Upper lobe of left lung (tissue), 6 donors: ENCODE measurements at regions not wholly inside any gene's neighbourhood (a gene's known extent, or its start where the extent isn't known, plus 50 kb on each side); places are given as distances from the start of the nearest gene placed in this dataset.

ENCODE experiments used
- ATAC-seq, 2 donors: fragments of 200-7000 bp; cut with Tn5 transposase; one replicate each; pipeline ENCODE4 v1.9.1; 2022; ENCODE audit warnings: mild to moderate bottlenecking in 2 of 2, moderate library complexity in 2 of 2; ENCODE audit not compliant: low FRiP score in 2 of 2
- DNase-seq, 2 donors: peaks; one replicate each; pipeline ENCODE4 v3.0.0-alpha.2; 2019 to 2020
- H3K27ac ChIP-seq, 4 donors: fragments of 200-600 bp; sonication (generic); one replicate each; pipeline ENCODE4 v1.5.1; 2016 to 2019
- H3K27me3 ChIP-seq, 4 donors: fragments of 200-600 bp; sonication (generic); one replicate each; pipeline ENCODE4 v1.5.1; 2017 to 2019
- H3K36me3 ChIP-seq, 4 donors: fragments of 200-600 bp; sonication (generic); one replicate each; pipeline ENCODE4 v1.5.1; 2016 to 2019
- H3K4me1 ChIP-seq, 4 donors: fragments of 200-600 bp; sonication (generic); one replicate each; pipeline ENCODE4 v1.5.1; 2018 to 2019
- H3K4me3 ChIP-seq, 4 donors: fragments of 200-600 bp; sonication (generic); one replicate each; pipeline ENCODE4 v1.5.1; 2017 to 2019; ENCODE audit warnings: mild to moderate bottlenecking in 2 of 4, moderate library complexity in 1 of 4
- H3K9me3 ChIP-seq, 4 donors: fragments of 200-600 bp; sonication (generic); one replicate each; pipeline ENCODE4 v1.5.1; 2018 to 2019
- EP300 ChIP-seq, 4 donors: sonication (generic); formaldehyde crosslinking; IDR thresholded peaks; one replicate each; pipeline ENCODE4 v1.5.1; 2017; ENCODE audit warnings: antibody characterized with exemption in 4 of 4, control low read depth in 2 of 4
- POLR2A ChIP-seq, 4 donors: fragments of 450-650 bp; IDR thresholded peaks; one replicate each; pipeline ENCODE4 v1.5.1; 2016 to 2017; ENCODE audit warnings: antibody characterized with exemption in 4 of 4, mild to moderate bottlenecking in 2 of 4
- POLR2AphosphoS5 ChIP-seq, 2 donors: sonication (generic); formaldehyde crosslinking; IDR thresholded peaks; one replicate each; pipeline ENCODE4 v1.5.1; 2017; ENCODE audit warnings: antibody characterized with exemption in 2 of 2
- WGBS, 2 donors: methylation state at CpG; one replicate each; pipeline ENCODE4 v1.1.5; 2017 to 2018; 5-methylcytosine and 5-hydroxymethylcytosine counted together
- TF ChIP-seq, protein P1 (sequence below), 6 experiments: fragments of 450-650 bp in 4 of 6; fragments of 200-600 bp in 2 of 6; sonication (generic) in 2 of 6; IDR thresholded peaks; one replicate each; pipeline ENCODE4 v1.5.1; 2016 to 2019; ENCODE audit warnings: antibody characterized with exemption in 6 of 6
- donor health status: DM: no; HTN: no; CAD: no; lungs with moderate emphysema.
- donor health status: DM: no; HTN: yes; CAD: no; lungs with severe emphysema.

DNA sequence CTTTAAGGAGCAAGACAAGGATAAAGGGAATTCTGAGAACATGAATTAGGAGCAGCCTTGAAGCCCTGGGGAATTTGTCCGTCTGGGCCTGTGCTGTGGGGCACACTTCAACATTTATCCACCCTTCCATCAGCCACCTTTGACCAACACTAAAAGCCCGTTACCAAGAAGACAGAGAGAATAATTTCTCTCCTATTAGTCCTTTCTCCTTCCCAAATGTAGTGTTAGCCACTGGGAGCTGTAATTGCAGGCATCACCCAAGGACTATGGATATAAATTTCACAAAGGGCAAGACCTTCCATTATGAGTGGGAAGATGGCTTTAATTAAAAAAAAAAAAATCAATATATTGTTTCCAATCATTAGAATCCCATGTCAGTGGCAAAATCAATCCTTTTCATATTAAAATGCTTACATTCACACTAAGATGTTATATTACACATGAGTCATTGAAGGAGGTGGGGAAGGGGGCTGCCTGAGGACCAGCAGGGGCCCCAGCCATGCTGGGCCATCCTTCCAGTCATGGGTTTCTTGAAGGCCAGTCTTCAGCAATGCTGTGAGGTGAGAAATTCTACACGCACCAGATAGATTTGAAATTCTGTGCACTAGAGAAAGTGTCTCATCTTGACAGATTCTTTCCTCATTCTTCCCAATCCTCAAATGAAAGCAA lies 292.5 kb upstream of the NRP1 start:
- Histone ChIP-seq H3K4me1 (no peaks in the 10 kb centered on the region), H3K27me3 (no peaks in the 10 kb centered on the region), H3K27ac (no peak overlapping the region), H3K4me3 (no peak overlapping the region), H3K9me3 (no peaks in the 10 kb centered on the region), H3K36me3 (no peaks in the 10 kb centered on the region)
- DNase-seq (no peak), ATAC-seq (no peak)
- TF ChIP-seq EP300 (IDR thresholded peaks at IDR 0.05) (no peak), POLR2A (IDR thresholded peaks at IDR 0.05) (no peak), POLR2AphosphoS5 (IDR thresholded peaks at IDR 0.05) (no peak)
- TF ChIP-seq, protein P1, sequence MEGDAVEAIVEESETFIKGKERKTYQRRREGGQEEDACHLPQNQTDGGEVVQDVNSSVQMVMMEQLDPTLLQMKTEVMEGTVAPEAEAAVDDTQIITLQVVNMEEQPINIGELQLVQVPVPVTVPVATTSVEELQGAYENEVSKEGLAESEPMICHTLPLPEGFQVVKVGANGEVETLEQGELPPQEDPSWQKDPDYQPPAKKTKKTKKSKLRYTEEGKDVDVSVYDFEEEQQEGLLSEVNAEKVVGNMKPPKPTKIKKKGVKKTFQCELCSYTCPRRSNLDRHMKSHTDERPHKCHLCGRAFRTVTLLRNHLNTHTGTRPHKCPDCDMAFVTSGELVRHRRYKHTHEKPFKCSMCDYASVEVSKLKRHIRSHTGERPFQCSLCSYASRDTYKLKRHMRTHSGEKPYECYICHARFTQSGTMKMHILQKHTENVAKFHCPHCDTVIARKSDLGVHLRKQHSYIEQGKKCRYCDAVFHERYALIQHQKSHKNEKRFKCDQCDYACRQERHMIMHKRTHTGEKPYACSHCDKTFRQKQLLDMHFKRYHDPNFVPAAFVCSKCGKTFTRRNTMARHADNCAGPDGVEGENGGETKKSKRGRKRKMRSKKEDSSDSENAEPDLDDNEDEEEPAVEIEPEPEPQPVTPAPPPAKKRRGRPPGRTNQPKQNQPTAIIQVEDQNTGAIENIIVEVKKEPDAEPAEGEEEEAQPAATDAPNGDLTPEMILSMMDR (IDR thresholded peaks at IDR 0.05) = no peak
- 94 to 99% methylated on average over 3 of the region's 3 CpGs for WGBS, 2 donors

DNA sequence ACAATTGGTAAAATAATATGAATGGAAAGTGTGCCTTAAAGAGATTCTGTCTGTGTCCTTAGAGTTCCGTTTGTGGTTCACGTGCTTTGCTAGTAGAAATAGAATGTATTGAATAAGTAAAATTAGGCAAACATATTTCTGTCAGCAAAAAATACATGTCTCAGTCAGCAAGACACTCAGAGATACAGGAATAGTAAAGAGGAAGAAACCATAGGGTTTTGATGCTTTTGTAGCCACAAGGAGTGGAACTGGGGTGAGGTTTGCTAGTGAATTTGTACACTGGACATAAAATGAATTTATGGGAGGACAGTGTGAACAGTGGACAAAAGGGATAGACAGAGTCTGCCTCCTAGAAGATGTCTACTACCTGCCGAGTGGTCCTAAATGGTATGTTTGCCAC lies 289.2 kb upstream of the NRP1 start:
- TF ChIP-seq, protein P1 (IDR thresholded peaks at IDR 0.05) = no peak
- TF ChIP-seq POLR2A (IDR thresholded peaks at IDR 0.05) (no peak), EP300 (IDR thresholded peaks at IDR 0.05) (no peak), POLR2AphosphoS5 (IDR thresholded peaks at IDR 0.05) (no peak)
- ATAC-seq (no peak), DNase-seq (no peak)
- H3K27ac ChIP-seq = no peak overlapping the region
- 83 to 92% methylated on average over 3 of the region's 3 CpGs for WGBS, 2 donors
- H3K4me3 ChIP-seq = no peak overlapping the region
- no peaks in the 10 kb centered on the region for H3K9me3 ChIP-seq
- H3K36me3 ChIP-seq = no peaks in the 10 kb centered on the region
- no peaks in the 10 kb centered on the region for H3K27me3 ChIP-seq
- H3K4me1 ChIP-seq = no peaks in the 10 kb centered on the region

DNA sequence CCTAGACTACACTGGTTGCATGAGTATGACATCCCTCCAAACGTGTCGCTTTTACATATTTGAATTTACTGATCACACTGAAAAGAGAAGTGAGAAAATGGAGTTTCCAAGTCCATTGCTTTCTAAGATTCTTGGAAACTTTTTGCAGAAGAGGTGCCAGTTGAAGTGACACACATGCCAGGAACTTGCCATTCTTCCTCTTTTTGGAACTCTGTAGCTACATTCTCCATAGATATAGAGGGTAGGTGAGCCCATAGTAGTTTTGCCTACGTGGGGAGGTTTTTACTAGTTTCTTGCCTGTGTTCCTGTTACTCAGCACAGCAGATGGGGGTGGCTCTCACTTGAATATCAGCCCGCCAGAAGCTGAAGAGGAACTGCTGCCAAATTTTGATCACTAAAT lies 286.6 kb upstream of the NRP1 start:
- no peaks in the 10 kb centered on the region for H3K4me1 ChIP-seq
- TF ChIP-seq POLR2A (IDR thresholded peaks at IDR 0.05) = no peak
- TF ChIP-seq EP300 (IDR thresholded peaks at IDR 0.05) = no peak
- TF ChIP-seq, protein P1 (IDR thresholded peaks at IDR 0.05) = no peak
- TF ChIP-seq POLR2AphosphoS5 (IDR thresholded peaks at IDR 0.05) = no peak
- no peaks in the 10 kb centered on the region for H3K36me3 ChIP-seq
- ATAC-seq = peak in 1 of 2 donors; percentile 61
- 62 to 70% methylated on average over 4 of the region's 4 CpGs for WGBS, 2 donors
- DNase-seq = no peak
- H3K27ac ChIP-seq = no peak overlapping the region
- no peaks in the 10 kb centered on the region for H3K9me3 ChIP-seq
- no peak overlapping the region for H3K4me3 ChIP-seq
- H3K27me3 ChIP-seq = no peaks in the 10 kb centered on the region

DNA sequence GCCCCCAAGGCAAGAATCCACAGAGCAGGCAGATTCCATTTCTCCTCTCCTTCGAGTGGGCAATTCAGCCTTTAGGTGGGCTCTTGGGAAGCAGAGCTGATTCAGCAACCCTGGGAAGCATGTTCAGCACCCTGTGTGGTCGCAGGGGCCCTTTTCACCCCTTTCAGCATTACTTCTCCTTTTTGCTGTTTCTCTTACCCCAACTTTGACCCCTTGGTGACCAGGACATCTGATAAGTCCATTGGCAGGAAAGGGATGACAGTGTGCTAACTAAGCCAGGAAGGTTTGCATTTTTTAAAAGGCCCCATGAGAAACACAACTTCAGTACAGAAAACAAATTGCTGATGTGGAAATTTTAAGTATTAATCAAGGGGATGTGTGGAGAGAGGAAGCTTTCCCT lies 283.7 kb upstream of the NRP1 start:
- H3K4me1 ChIP-seq = no peaks in the 10 kb centered on the region

More for the DNA sequence above, 283.7 kb upstream of the NRP1 start:
- Histone ChIP-seq H3K27me3 (no peaks in the 10 kb centered on the region), H3K9me3 (no peaks in the 10 kb centered on the region), H3K36me3 (no peaks in the 10 kb centered on the region), H3K27ac (no peak overlapping the region), H3K4me3 (no peak overlapping the region)
- WGBS, 2 donors = 70 to 74% methylated on average over 2 of the region's 2 CpGs
- DNase-seq (no peak), ATAC-seq (no peak)
- no peak for TF ChIP-seq EP300 (IDR thresholded peaks at IDR 0.05)
- no peak for TF ChIP-seq POLR2A (IDR thresholded peaks at IDR 0.05)
- TF ChIP-seq POLR2AphosphoS5 (IDR thresholded peaks at IDR 0.05) = no peak
- TF ChIP-seq, protein P1 (IDR thresholded peaks at IDR 0.05) = no peak
